Neutrophil (primary cell): ENCODE measurements at regions not wholly inside any gene's neighbourhood (a gene's known extent, or its start where the extent isn't known, plus 50 kb on each side); places are given as distances from the start of the nearest gene placed in this dataset.

Experiments
- H3K27ac ChIP-seq: fragments of 200-600 bp; sonication (generic); 2 replicates; pipeline ENCODE4 v1.5.1; 2016; ENCODE audit warnings: mild to moderate bottlenecking, moderate library complexity
- H3K27me3 ChIP-seq: fragments of 200-600 bp; sonication (generic); 2 replicates; pipeline ENCODE4 v1.6.0; 2016; ENCODE audit warnings: mild to moderate bottlenecking
- H3K36me3 ChIP-seq: fragments of 200-600 bp; sonication (generic); 2 replicates; pipeline ENCODE4 v1.5.1; 2017
- H3K4me1 ChIP-seq, 2 experiments: fragments of 200-600 bp in 1 of 2; sonication (generic) in 1 of 2; 1 replicate in 1 of 2; 2 replicates in 1 of 2; pipeline versions ENCODE4 v1.5.1 to v1.6.1; 2013 to 2016; ENCODE audit warnings: low read depth in 1 of 2, low read length in 1 of 2, mild to moderate bottlenecking in 1 of 2, moderate library complexity in 1 of 2; ENCODE audit not compliant: control insufficient read depth in 1 of 2, insufficient read depth in 1 of 2
- H3K4me3 ChIP-seq, 2 experiments: fragments of 200-600 bp in 1 of 2; sonication (generic) in 1 of 2; 1 replicate in 1 of 2; 2 replicates in 1 of 2; pipeline ENCODE4 v1.5.1; 2013 to 2016; ENCODE audit warnings: low read depth in 1 of 2, low read length in 1 of 2, mild to moderate bottlenecking in 1 of 2, moderate library complexity in 1 of 2
- H3K9me3 ChIP-seq: fragments of 200-600 bp; sonication (generic); 2 replicates; pipeline ENCODE4 v1.5.1; 2016
- CTCF ChIP-seq: fragments of 200-600 bp; sonication (generic); IDR thresholded peaks from 2 replicates; pipeline ENCODE4 v1.5.1; 2016; ENCODE audit warnings: antibody characterized with exemption

GRCh38 chr1:101453844-101454243, 217.0 kb downstream of the S1PR1 start:
- Histone ChIP-seq H3K4me1 (no peaks in the 10 kb centered on the region), H3K9me3 (no peaks in the 10 kb centered on the region), H3K27ac (no peak overlapping the region), H3K27me3 (no peaks in the 10 kb centered on the region), H3K4me3 (no peak overlapping the region), H3K36me3 (no peaks in the 10 kb centered on the region)
- TF ChIP-seq CTCF, result no peak

GRCh38 chr1:101455166-101455565, 218.3 kb downstream of the S1PR1 start:
- no peaks in the 10 kb centered on the region for H3K9me3 ChIP-seq

GRCh38 chr1:101460739-101461138, 223.9 kb downstream of the S1PR1 start:
- Histone ChIP-seq H3K9me3 (no peaks in the 10 kb centered on the region), H3K4me1 (no peaks in the 10 kb centered on the region), H3K27me3 (no peaks in the 10 kb centered on the region), H3K27ac (no peak overlapping the region), H3K36me3 (no peaks in the 10 kb centered on the region), H3K4me3 (no peak overlapping the region)
- no peak for TF ChIP-seq CTCF

More at GRCh38 chr1:101455166-101455565, 218.3 kb downstream of the S1PR1 start:
- no peaks in the 10 kb centered on the region for H3K36me3 ChIP-seq
- TF ChIP-seq CTCF, result no peak
- H3K27me3 ChIP-seq, result no peaks in the 10 kb centered on the region
- no peaks in the 10 kb centered on the region for H3K4me1 ChIP-seq
- H3K27ac ChIP-seq, result no peak overlapping the region
- no peak overlapping the region for H3K4me3 ChIP-seq

GRCh38 chr1:101463195-101463594, 226.4 kb downstream of the S1PR1 start:
- no peak overlapping the region for H3K27ac ChIP-seq
- TF ChIP-seq CTCF, result no peak
- no peaks in the 10 kb centered on the region for H3K36me3 ChIP-seq
- H3K27me3 ChIP-seq, result no peaks in the 10 kb centered on the region
- no peaks in the 10 kb centered on the region for H3K4me1 ChIP-seq
- no peak overlapping the region for H3K4me3 ChIP-seq
- H3K9me3 ChIP-seq, result no peaks in the 10 kb centered on the region

- Histone ChIP-seq H3K36me3 (no peaks in the 10 kb centered on the region), H3K4me1 (no peaks in the 10 kb centered on the region), H3K27me3 (no peaks in the 10 kb centered on the region), H3K4me3 (no peak overlapping the region), H3K27ac (no peak overlapping the region), H3K9me3 (no peaks in the 10 kb centered on the region)
- no peak for TF ChIP-seq CTCF
Observed at GRCh38 chr1:101465941-101466340, 229.1 kb downstream of the S1PR1 start.
